GM10266 (cell line): ENCODE measurements at regions not wholly inside any gene's neighbourhood (a gene's known extent, or its start where the extent isn't known, plus 50 kb on each side); places are given as distances from the start of the nearest gene placed in this dataset.
A peak's percentile ranks its signal among the peaks of the same experiment; 100 is the strongest.

ENCODE experiments used
- DNase-seq: peaks from one replicate; pipeline ENCODE4 v3.0.0; 2012; ENCODE audit errors: extremely low spot score
- CTCF ChIP-seq: IDR thresholded peaks from 2 replicates; pipeline ENCODE4 v1.5.1; 2012; ENCODE audit warnings: mild to moderate bottlenecking, low read depth; ENCODE audit not compliant: control insufficient read depth, insufficient read depth; ENCODE audit errors: missing control alignments

- DNase-seq, result peak; percentile 60
- TF ChIP-seq CTCF, result peak; percentile 70
Observed at GRCh38 chr10:21278491-21279216, 246.8 kb downstream of the SKIDA1 start.

GRCh38 chr10:21273400-21273968, 252.0 kb downstream of the SKIDA1 start:
- no peak for TF ChIP-seq CTCF
- no peak for DNase-seq

- no peak for DNase-seq
- no peak for TF ChIP-seq CTCF
Observed at GRCh38 chr10:21272643-21273399, 252.7 kb downstream of the SKIDA1 start.

- no peak for DNase-seq
- TF ChIP-seq CTCF, result no peak
Observed at GRCh38 chr10:21270976-21271375, 254.5 kb downstream of the SKIDA1 start.

GRCh38 chr10:21269289-21269688, 256.2 kb downstream of the SKIDA1 start:
- no peak for DNase-seq
- TF ChIP-seq CTCF, result no peak

- DNase-seq, result no peak
- TF ChIP-seq CTCF, result no peak
Observed at GRCh38 chr10:21265622-21266021, 259.9 kb downstream of the SKIDA1 start.

GRCh38 chr10:21264271-21264670, 261.2 kb downstream of the SKIDA1 start:
- no peak for TF ChIP-seq CTCF
- no peak for DNase-seq
